Adrenal gland (tissue), 5 donors: ENCODE measurements at regions not wholly inside any gene's neighbourhood (a gene's known extent, or its start where the extent isn't known, plus 50 kb on each side); places are given as distances from the start of the nearest gene placed in this dataset.

Source experiments
- CTCF ChIP-seq, 6 experiments: fragments of 450-650 bp in 4 of 6; fragments of 200-600 bp in 2 of 6; sonication (generic) in 1 of 6; IDR thresholded peaks; 1 replicate in 5 of 6; 2 replicates in 1 of 6; pipeline versions ENCODE4 v1.5.1 to v1.8.0; 2016 to 2021; ENCODE audit warnings: antibody characterized with exemption in 6 of 6, mild to moderate bottlenecking in 2 of 6, moderate library complexity in 1 of 6
- POLR2A ChIP-seq, 2 donors: fragments of 450-650 bp; IDR thresholded peaks; one replicate each; pipeline ENCODE4 v1.6.1; 2017; ENCODE audit warnings: antibody characterized with exemption in 2 of 2, mild to moderate bottlenecking in 2 of 2, moderate library complexity in 1 of 2
- donor health status: DM: no; HTN: no; CAD: no.

DNA sequence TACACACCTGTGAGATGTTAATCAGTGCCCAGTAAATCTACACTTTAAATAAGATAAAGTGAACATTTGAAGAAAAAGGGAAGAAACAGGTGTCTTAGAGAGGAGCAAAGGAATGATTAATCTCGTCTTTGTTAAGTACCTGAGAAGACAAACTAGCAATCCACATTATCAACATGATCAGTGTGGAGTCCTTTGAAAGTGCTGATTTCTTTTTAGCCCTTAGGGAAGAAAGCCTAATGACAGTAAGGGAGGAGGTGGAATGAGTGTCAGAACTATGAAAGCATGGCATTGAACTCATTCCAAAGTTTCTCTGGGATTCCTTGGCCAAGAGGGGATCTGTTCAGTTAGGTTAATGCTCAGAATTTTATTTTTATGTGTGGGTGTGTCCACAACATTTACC lies 1109.0 kb upstream of the ACO1 start:
- no peak for TF ChIP-seq CTCF (IDR thresholded peaks at IDR 0.05)
- TF ChIP-seq POLR2A (IDR thresholded peaks at IDR 0.05) = no peak
